ENCODE measurements at regions not wholly inside any gene's neighbourhood (a gene's known extent, or its start where the extent isn't known, plus 50 kb on each side); places are given as distances from the start of the nearest gene placed in this dataset.
A peak's percentile ranks its signal among the peaks of the same experiment; 100 is the strongest.

GRCh38 chrX:550514-550913, 80.1 kb upstream of the SHOX start:
- no peak for DNase-seq (ENCODE audit: low spot score)
- CTCF ChIA-PET = no interaction called here
- no peaks in the 10 kb centered on the region for H3K4me1 Mint-ChIP-seq
- H3K27me3 Mint-ChIP-seq (ENCODE audit: low read depth) = no peaks in the 10 kb centered on the region
- TF ChIP-seq ATF1 (CRISPR knock-in tag; IDR thresholded peaks at IDR 0.05) (no peak), PRRX2 (CRISPR knock-in tag; IDR thresholded peaks at IDR 0.05) (no peak)
- H3K4me3 Mint-ChIP-seq = no peak overlapping the region
- H3K27ac Mint-ChIP-seq = no peak overlapping the region
- H3K9me3 Mint-ChIP-seq = peaks cover 30% of the 10 kb centered on the region
- POLR2A ChIA-PET = no interaction called here
- ATAC-seq = no peak
- no peaks in the 10 kb centered on the region for H3K36me3 Mint-ChIP-seq

GRCh38 chrX:551306-551705, 79.3 kb upstream of the SHOX start:
- POLR2A ChIA-PET = no interaction called here

GRCh38 chrX:552496-552895, 78.1 kb upstream of the SHOX start:
- POLR2A ChIA-PET = no interaction called here
- H3K27ac Mint-ChIP-seq = 0 out of 2 replicates have a peak overlapping the region, but pooled peaks have one; percentile 41
- no peak overlapping the region for H3K4me3 Mint-ChIP-seq
- TF ChIP-seq AFF4 (CRISPR knock-in tag; IDR thresholded peaks at IDR 0.05; ENCODE audit: borderline replicate concordance) (no peak), MYBL2 (CRISPR knock-in tag; IDR thresholded peaks at IDR 0.05) (no peak), ZNF317 (CRISPR knock-in tag; IDR thresholded peaks at IDR 0.05; ENCODE audit: borderline replicate concordance, low read depth) (no peak)
- H3K36me3 Mint-ChIP-seq = no peaks in the 10 kb centered on the region
- CTCF ChIA-PET = no interaction called here
- no peak for DNase-seq (ENCODE audit: low spot score)
- H3K27me3 Mint-ChIP-seq (ENCODE audit: low read depth) = no peaks in the 10 kb centered on the region
- no peaks in the 10 kb centered on the region for H3K4me1 Mint-ChIP-seq
- H3K9me3 Mint-ChIP-seq = peaks cover 30% of the 10 kb centered on the region
- ATAC-seq = no peak

More at GRCh38 chrX:551306-551705, 79.3 kb upstream of the SHOX start:
- DNase-seq (ENCODE audit: low spot score) (no peak), ATAC-seq (no peak)
- Mint-ChIP-seq H3K36me3 (no peaks in the 10 kb centered on the region), H3K4me1 (no peaks in the 10 kb centered on the region), H3K4me3 (no peak overlapping the region), H3K27ac (0 out of 2 replicates have a peak overlapping the region, but pooled peaks have one; percentile 1), H3K27me3 (ENCODE audit: low read depth) (no peaks in the 10 kb centered on the region), H3K9me3 (peaks cover 30% of the 10 kb centered on the region)
- TF ChIP-seq ZNF512 (CRISPR knock-in tag; IDR thresholded peaks at IDR 0.05; ENCODE audit: borderline replicate concordance) (0 out of 2 replicates have a peak, but pooled peaks have one; percentile 19), FOXJ3 (CRISPR knock-in tag; IDR thresholded peaks at IDR 0.05; ENCODE audit: borderline replicate concordance) (no peak)
- CTCF ChIA-PET = no interaction called here

GRCh38 chrX:554271-554670, 76.3 kb upstream of the SHOX start:
- H3K4me3 Mint-ChIP-seq = no peak overlapping the region

GRCh38 chrX:555725-556666, 74.6 kb upstream of the SHOX start:
- Mint-ChIP-seq H3K27me3 (ENCODE audit: low read depth) (no peaks in the 10 kb centered on the region), H3K27ac (no peak overlapping the region), H3K4me1 (no peaks in the 10 kb centered on the region), H3K36me3 (no peaks in the 10 kb centered on the region), H3K4me3 (no peak overlapping the region), H3K9me3 (peaks cover 8% of the 10 kb centered on the region)
- no peak for ATAC-seq
- DNase-seq (ENCODE audit: low spot score) = no peak
- CTCF ChIA-PET = no interaction called here
- POLR2A ChIA-PET = no interaction called here
- no peak for TF ChIP-seq MYBL2 (CRISPR knock-in tag; IDR thresholded peaks at IDR 0.05)
- TF ChIP-seq SMAD3 (CRISPR knock-in tag; IDR thresholded peaks at IDR 0.05; ENCODE audit: borderline replicate concordance) = no peak
- TF ChIP-seq CREM (CRISPR knock-in tag; IDR thresholded peaks at IDR 0.05) = no peak
- no peak for TF ChIP-seq STAT6 (CRISPR knock-in tag; conservative IDR thresholded peaks at IDR 0.05; ENCODE audit: low read depth)
- TF ChIP-seq IRF2 (CRISPR knock-in tag; IDR thresholded peaks at IDR 0.05; ENCODE audit: borderline replicate concordance, low read depth) = no peak
- no peak for TF ChIP-seq NR1H2 (CRISPR knock-in tag; IDR thresholded peaks at IDR 0.05)

More at GRCh38 chrX:554271-554670, 76.3 kb upstream of the SHOX start:
- ChIA-PET POLR2A (no interaction called here), CTCF (no interaction called here)
- Mint-ChIP-seq H3K27me3 (ENCODE audit: low read depth) (no peaks in the 10 kb centered on the region), H3K4me1 (no peaks in the 10 kb centered on the region), H3K9me3 (peaks cover 26% of the 10 kb centered on the region), H3K27ac (no peak overlapping the region), H3K36me3 (no peaks in the 10 kb centered on the region)
- TF ChIP-seq FOXJ3 (CRISPR knock-in tag; IDR thresholded peaks at IDR 0.05; ENCODE audit: borderline replicate concordance) (no peak), JAZF1 (CRISPR knock-in tag; IDR thresholded peaks at IDR 0.05) (no peak), CREM (CRISPR knock-in tag; IDR thresholded peaks at IDR 0.05) (no peak)
- DNase-seq (ENCODE audit: low spot score) = no peak
- no peak for ATAC-seq

All from WTC11 (cell line).